HL-60/S4 treated with phorbol 12-myristate 13-acetate at 8.2 ng/mL for 4 days and 3 days (cell line): ENCODE measurements at regions not wholly inside any gene's neighbourhood (a gene's known extent, or its start where the extent isn't known, plus 50 kb on each side); places are given as distances from the start of the nearest gene placed in this dataset.

Experiments used
- in situ Hi-C: fragments of 300-500 bp; cut with MboI; formaldehyde crosslinking; loops from 2 replicates; pipeline ENCODE4 v1.15.0; 2022; ENCODE audit warnings: low sequenced_read_pairs

- in situ Hi-C loops = loop anchor here (25.0 kb wide), 2 partner anchors 571 to 746 kb away; partner anchors contain the start of gene ARL4A
These were observed 571.0 kb downstream of the ARL4A start for GRCh38 chr7:13258386-13258785.

- in situ Hi-C loops = loop anchor here (25.0 kb wide), 2 partner anchors 573 to 748 kb away; partner anchors contain the start of gene ARL4A
These were observed 572.5 kb downstream of the ARL4A start for GRCh38 chr7:13259930-13260329.

GRCh38 chr7:13262929-13263530 lies 575.6 kb downstream of the ARL4A start:
- in situ Hi-C loops = loop anchor here (25.0 kb wide), 2 partner anchors 576 to 751 kb away; partner anchors contain the start of gene ARL4A

GRCh38 chr7:13265271-13265670 lies 577.8 kb downstream of the ARL4A start:
- in situ Hi-C loops = loop anchor here (25.0 kb wide), 2 partner anchors 578 to 753 kb away; partner anchors contain the start of gene ARL4A

- in situ Hi-C loops = loop anchor here (25.0 kb wide), 2 partner anchors 587 to 762 kb away; partner anchors contain the start of gene ARL4A
These were observed 586.8 kb downstream of the ARL4A start for GRCh38 chr7:13274205-13274604.

- in situ Hi-C loops = no loop called here
These were observed 589.5 kb downstream of the ARL4A start for GRCh38 chr7:13276977-13277376.

GRCh38 chr7:13278020-13278419 lies 590.6 kb downstream of the ARL4A start:
- in situ Hi-C loops = no loop called here

GRCh38 chr7:13279854-13280435 lies 592.5 kb downstream of the ARL4A start:
- in situ Hi-C loops = no loop called here

- in situ Hi-C loops = no loop called here
These were observed 595.0 kb downstream of the ARL4A start for GRCh38 chr7:13282377-13282980.

- in situ Hi-C loops = no loop called here
These were observed 599.5 kb downstream of the ARL4A start for GRCh38 chr7:13286916-13287315.

- in situ Hi-C loops = no loop called here
These were observed 601.1 kb downstream of the ARL4A start for GRCh38 chr7:13288516-13288915.

- in situ Hi-C loops = no loop called here
These were observed 603.5 kb downstream of the ARL4A start for GRCh38 chr7:13290975-13291374.

- in situ Hi-C loops = no loop called here
These were observed 606.0 kb downstream of the ARL4A start for GRCh38 chr7:13293264-13294002.

GRCh38 chr7:13307040-13307439 lies 619.6 kb downstream of the ARL4A start:
- in situ Hi-C loops = no loop called here

GRCh38 chr7:13308423-13308822 lies 621.0 kb downstream of the ARL4A start:
- in situ Hi-C loops = no loop called here

- in situ Hi-C loops = no loop called here
These were observed 622.1 kb downstream of the ARL4A start for GRCh38 chr7:13309535-13309934.

- in situ Hi-C loops = no loop called here
These were observed 624.9 kb downstream of the ARL4A start for GRCh38 chr7:13312307-13312706.

GRCh38 chr7:13320333-13320732 lies 632.9 kb downstream of the ARL4A start:
- in situ Hi-C loops = no loop called here

- in situ Hi-C loops = no loop called here
These were observed 633.9 kb downstream of the ARL4A start for GRCh38 chr7:13321316-13321715.

- in situ Hi-C loops = no loop called here
These were observed 634.7 kb downstream of the ARL4A start for GRCh38 chr7:13322126-13322525.

GRCh38 chr7:13327669-13328068 lies 640.2 kb downstream of the ARL4A start:
- in situ Hi-C loops = no loop called here
